ENCODE measurements at regions not wholly inside any gene's neighbourhood (a gene's known extent, or its start where the extent isn't known, plus 50 kb on each side); places are given as distances from the start of the nearest gene placed in this dataset.
A peak's percentile ranks its signal among the peaks of the same experiment; 100 is the strongest.
"Not testable (repeated sequence)": the region's sequence is repeated elsewhere in the genome, so short reads cannot be mapped to it uniquely, and the experiment has no call there.

- Histone ChIP-seq H3K9me3 (replicated peaks) (no peaks in the 10 kb centered on the region), H3K4me3 (no peak overlapping the region), H3K27ac (no peak overlapping the region), H3K4me1 (no peaks in the 10 kb centered on the region), H3K36me3 (no peaks in the 10 kb centered on the region), H3K27me3 (no peaks in the 10 kb centered on the region)
- DNase-seq: no peak
Observed at GRCh38 chr11:29627541-29627940, 389.3 kb downstream of the KCNA4 start.

GRCh38 chr11:29623144-29623722 lies 393.6 kb downstream of the KCNA4 start:
- Histone ChIP-seq H3K27ac (no peak overlapping the region), H3K36me3 (no peaks in the 10 kb centered on the region), H3K9me3 (replicated peaks) (no peaks in the 10 kb centered on the region), H3K4me1 (no peaks in the 10 kb centered on the region), H3K27me3 (no peaks in the 10 kb centered on the region), H3K4me3 (no peak overlapping the region)
- DNase-seq: no peak

GRCh38 chr11:29616611-29617010 lies 400.2 kb downstream of the KCNA4 start:
- no peaks in the 10 kb centered on the region for H3K36me3 ChIP-seq
- peak in 1 of 2 experiments; percentile 1 for DNase-seq
- H3K27me3 ChIP-seq: no peaks in the 10 kb centered on the region
- no peak overlapping the region for H3K4me3 ChIP-seq
- H3K27ac ChIP-seq: no peak overlapping the region
- H3K4me1 ChIP-seq: no peaks in the 10 kb centered on the region
- no peaks in the 10 kb centered on the region for H3K9me3 ChIP-seq (replicated peaks)

- no peaks in the 10 kb centered on the region for H3K9me3 ChIP-seq (replicated peaks)
- H3K4me3 ChIP-seq: no peak overlapping the region
- no peaks in the 10 kb centered on the region for H3K36me3 ChIP-seq
- no peaks in the 10 kb centered on the region for H3K4me1 ChIP-seq
- no peak overlapping the region for H3K27ac ChIP-seq
- no peaks in the 10 kb centered on the region for H3K27me3 ChIP-seq
- no peak for DNase-seq
Observed at GRCh38 chr11:29612423-29612822, 404.4 kb downstream of the KCNA4 start.

- Histone ChIP-seq H3K4me3 (no peak overlapping the region), H3K36me3 (no peaks in the 10 kb centered on the region), H3K27ac (no peak overlapping the region), H3K4me1 (no peaks in the 10 kb centered on the region), H3K27me3 (no peaks in the 10 kb centered on the region), H3K9me3 (replicated peaks) (no peaks in the 10 kb centered on the region)
- no peak for DNase-seq
Observed at GRCh38 chr11:29606330-29607031, 410.3 kb downstream of the KCNA4 start.

- H3K36me3 ChIP-seq; H3K4me1 ChIP-seq; H3K9me3 ChIP-seq (replicated peaks); H3K27ac ChIP-seq; H3K27me3 ChIP-seq; DNase-seq; H3K4me3 ChIP-seq: not testable (repeated sequence)
Observed at GRCh38 chr11:29600151-29600575, 416.7 kb downstream of the KCNA4 start.

- no peak for DNase-seq
- Histone ChIP-seq H3K4me1 (no peaks in the 10 kb centered on the region), H3K27ac (no peak overlapping the region), H3K36me3 (no peaks in the 10 kb centered on the region), H3K4me3 (no peak overlapping the region), H3K9me3 (replicated peaks) (no peaks in the 10 kb centered on the region), H3K27me3 (no peaks in the 10 kb centered on the region)
Observed at GRCh38 chr11:29584342-29584741, 432.5 kb downstream of the KCNA4 start.

GRCh38 chr11:29578806-29579205 lies 438.0 kb downstream of the KCNA4 start:
- Histone ChIP-seq H3K4me3 (no peak overlapping the region), H3K4me1 (no peaks in the 10 kb centered on the region), H3K27ac (no peak overlapping the region), H3K27me3 (no peaks in the 10 kb centered on the region), H3K9me3 (replicated peaks) (no peaks in the 10 kb centered on the region), H3K36me3 (no peaks in the 10 kb centered on the region)
- DNase-seq: no peak

- H3K9me3 ChIP-seq (replicated peaks): no peaks in the 10 kb centered on the region
- no peaks in the 10 kb centered on the region for H3K36me3 ChIP-seq
- no peak overlapping the region for H3K27ac ChIP-seq
- H3K4me3 ChIP-seq: no peak overlapping the region
- H3K4me1 ChIP-seq: peaks cover 4% of the 10 kb centered on the region; the same call in 1 of the 2 replicates
- H3K27me3 ChIP-seq: no peaks in the 10 kb centered on the region
- DNase-seq: no peak
Observed at GRCh38 chr11:29564486-29564885, 452.3 kb downstream of the KCNA4 start.

GRCh38 chr11:29562183-29562582 lies 454.6 kb downstream of the KCNA4 start:
- Histone ChIP-seq H3K4me1 (no peaks in the 10 kb centered on the region), H3K27me3 (no peaks in the 10 kb centered on the region), H3K4me3 (no peak overlapping the region), H3K9me3 (replicated peaks) (no peaks in the 10 kb centered on the region), H3K36me3 (no peaks in the 10 kb centered on the region), H3K27ac (no peak overlapping the region)
- no peak for DNase-seq

GRCh38 chr11:29553990-29554389 lies 462.8 kb downstream of the KCNA4 start:
- Histone ChIP-seq H3K36me3 (no peaks in the 10 kb centered on the region), H3K9me3 (replicated peaks) (no peaks in the 10 kb centered on the region), H3K27ac (no peak overlapping the region), H3K4me1 (no peaks in the 10 kb centered on the region), H3K4me3 (no peak overlapping the region), H3K27me3 (no peaks in the 10 kb centered on the region)
- DNase-seq: no peak

- Histone ChIP-seq H3K27ac (no peak overlapping the region), H3K9me3 (replicated peaks) (no peaks in the 10 kb centered on the region), H3K4me3 (no peak overlapping the region), H3K27me3 (no peaks in the 10 kb centered on the region), H3K4me1 (no peaks in the 10 kb centered on the region; the same call in 1 of the 2 replicates), H3K36me3 (no peaks in the 10 kb centered on the region)
- no peak for DNase-seq
Observed at GRCh38 chr11:29538339-29539036, 478.3 kb downstream of the KCNA4 start.

- Histone ChIP-seq H3K27me3 (no peaks in the 10 kb centered on the region), H3K36me3 (no peaks in the 10 kb centered on the region), H3K9me3 (replicated peaks) (no peaks in the 10 kb centered on the region), H3K4me1 (no peaks in the 10 kb centered on the region; the same call in 1 of the 2 replicates), H3K4me3 (no peak overlapping the region), H3K27ac (no peak overlapping the region)
- DNase-seq: no peak
Observed at GRCh38 chr11:29534836-29535235, 482.0 kb downstream of the KCNA4 start.

GRCh38 chr11:29530961-29531360 lies 485.9 kb downstream of the KCNA4 start:
- H3K4me3 ChIP-seq: no peak overlapping the region
- no peaks in the 10 kb centered on the region for H3K27me3 ChIP-seq
- no peak overlapping the region for H3K27ac ChIP-seq
- DNase-seq: no peak
- no peaks in the 10 kb centered on the region for H3K36me3 ChIP-seq
- no peaks in the 10 kb centered on the region for H3K4me1 ChIP-seq
- no peaks in the 10 kb centered on the region for H3K9me3 ChIP-seq (replicated peaks)

GRCh38 chr11:29527391-29527936 lies 489.4 kb downstream of the KCNA4 start:
- peak in 1 of 2 experiments; percentile 9 for DNase-seq

More at GRCh38 chr11:29527391-29527936, 489.4 kb downstream of the KCNA4 start:
- Histone ChIP-seq H3K4me1 (no peaks in the 10 kb centered on the region), H3K27ac (no peak overlapping the region), H3K27me3 (no peaks in the 10 kb centered on the region), H3K36me3 (no peaks in the 10 kb centered on the region), H3K9me3 (replicated peaks) (no peaks in the 10 kb centered on the region), H3K4me3 (no peak overlapping the region)
